Fibroblast of lung (primary cell): ENCODE measurements at regions not wholly inside any gene's neighbourhood (a gene's known extent, or its start where the extent isn't known, plus 50 kb on each side); places are given as distances from the start of the nearest gene placed in this dataset.

Source experiments
- DNase-seq, 2 donors: peaks; one replicate each; pipeline versions ENCODE4 v3.0.0 to v3.0.0-alpha.2; 2010; ENCODE audit warnings: low read depth in 2 of 2
- H2AFZ ChIP-seq: 2 replicates; pipeline ENCODE4 v1.5.1; 2012; ENCODE audit warnings: low read length, control low read depth, inconsistent platforms
- H3K27ac ChIP-seq: 2 replicates; pipeline ENCODE4 v1.5.1; 2011; ENCODE audit warnings: low read length, control low read depth; ENCODE audit not compliant: insufficient read depth
- H3K27me3 ChIP-seq: 2 replicates; pipeline ENCODE4 v1.5.1; 2011; ENCODE audit warnings: mild to moderate bottlenecking, low read length; ENCODE audit not compliant: control insufficient read depth, insufficient read depth
- H3K36me3 ChIP-seq: 2 replicates; pipeline ENCODE4 v1.5.1; 2011; ENCODE audit warnings: low read length; ENCODE audit not compliant: control insufficient read depth, insufficient read depth
- H3K4me1 ChIP-seq: 2 replicates; pipeline ENCODE4 v1.5.1; 2011; ENCODE audit warnings: low read length; ENCODE audit not compliant: control insufficient read depth, insufficient read depth; ENCODE audit errors: extremely low read depth
- H3K4me2 ChIP-seq: 2 replicates; pipeline ENCODE4 v1.5.1; 2011; ENCODE audit warnings: low read length, control low read depth; ENCODE audit not compliant: insufficient read depth; ENCODE audit errors: extremely low read depth
- H3K4me3 ChIP-seq, 4 experiments: fragments of 200-600 bp in 1 of 4; sonication (generic) in 1 of 4; replicated peaks in 1 of 4; 2 replicates each; pipeline ENCODE4 v1.5.1; 2011 to 2016; ENCODE audit warnings: low read length in 4 of 4, low read depth in 3 of 4, mild to moderate bottlenecking in 3 of 4, control low read depth in 2 of 4, inconsistent platforms in 1 of 4, mixed read lengths in 1 of 4; ENCODE audit not compliant: insufficient read depth in 1 of 4; ENCODE audit errors: control extremely low read depth in 1 of 4
- H3K79me2 ChIP-seq: 2 replicates; pipeline ENCODE4 v1.5.1; 2012; ENCODE audit warnings: mild to moderate bottlenecking, low read length, inconsistent platforms; ENCODE audit not compliant: control insufficient read depth, insufficient read depth
- H3K9ac ChIP-seq: 2 replicates; pipeline ENCODE4 v1.5.1; 2011; ENCODE audit warnings: mild to moderate bottlenecking, low read length, control low read depth; ENCODE audit not compliant: insufficient read depth
- H3K9me3 ChIP-seq: 2 replicates; pipeline ENCODE4 v1.5.1; 2012; ENCODE audit warnings: low read depth, low read length; ENCODE audit not compliant: control insufficient read depth, insufficient read depth
- H4K20me1 ChIP-seq: 2 replicates; pipeline ENCODE4 v1.5.1; 2011; ENCODE audit warnings: low read length; ENCODE audit not compliant: control insufficient read depth, insufficient read depth; ENCODE audit errors: extremely low read depth
- EZH2 ChIP-seq: IDR thresholded peaks from 2 replicates; pipeline ENCODE4 v1.5.1; 2012; ENCODE audit warnings: low read length, control low read depth, mild to moderate bottlenecking; ENCODE audit errors: missing control alignments
- TF ChIP-seq, protein P1 (sequence below), 2 donors: IDR thresholded peaks in 1 of 2; conservative IDR thresholded peaks in 1 of 2; 1 replicate in 1 of 2; 2 replicates in 1 of 2; pipeline ENCODE4 v1.5.1; 2011 to 2012; ENCODE audit warnings: low read length in 2 of 2, control low read depth in 1 of 2, inconsistent platforms in 1 of 2, low read depth in 1 of 2, mild to moderate bottlenecking in 1 of 2

DNA sequence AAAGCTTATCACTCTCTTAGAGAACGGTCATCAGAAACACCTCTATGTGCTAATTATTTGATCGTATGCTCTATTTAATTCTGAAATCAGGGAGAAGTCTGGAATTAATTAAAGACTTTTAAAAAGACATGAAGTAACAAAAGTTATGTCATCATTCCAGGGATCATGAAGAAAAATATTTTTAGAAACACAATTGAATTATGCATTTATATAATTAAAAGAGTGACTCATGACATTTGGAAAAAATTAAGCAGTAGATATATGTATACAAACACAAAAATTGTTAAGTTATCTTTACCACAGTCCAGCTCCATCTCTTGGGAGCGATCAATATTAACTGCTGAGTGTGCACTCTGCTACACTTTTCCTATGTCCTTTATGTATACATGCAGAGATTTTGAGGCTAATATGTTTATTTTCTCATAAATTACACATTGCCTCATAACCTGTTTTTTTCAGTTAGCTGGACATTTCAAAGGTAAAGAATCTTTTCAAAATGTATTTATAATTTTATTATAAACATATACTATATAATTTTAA, 717.7 kb downstream of the GBE1 start:
- no peaks in the 10 kb centered on the region for H3K36me3 ChIP-seq
- no peak for TF ChIP-seq EZH2
- TF ChIP-seq, protein P1, sequence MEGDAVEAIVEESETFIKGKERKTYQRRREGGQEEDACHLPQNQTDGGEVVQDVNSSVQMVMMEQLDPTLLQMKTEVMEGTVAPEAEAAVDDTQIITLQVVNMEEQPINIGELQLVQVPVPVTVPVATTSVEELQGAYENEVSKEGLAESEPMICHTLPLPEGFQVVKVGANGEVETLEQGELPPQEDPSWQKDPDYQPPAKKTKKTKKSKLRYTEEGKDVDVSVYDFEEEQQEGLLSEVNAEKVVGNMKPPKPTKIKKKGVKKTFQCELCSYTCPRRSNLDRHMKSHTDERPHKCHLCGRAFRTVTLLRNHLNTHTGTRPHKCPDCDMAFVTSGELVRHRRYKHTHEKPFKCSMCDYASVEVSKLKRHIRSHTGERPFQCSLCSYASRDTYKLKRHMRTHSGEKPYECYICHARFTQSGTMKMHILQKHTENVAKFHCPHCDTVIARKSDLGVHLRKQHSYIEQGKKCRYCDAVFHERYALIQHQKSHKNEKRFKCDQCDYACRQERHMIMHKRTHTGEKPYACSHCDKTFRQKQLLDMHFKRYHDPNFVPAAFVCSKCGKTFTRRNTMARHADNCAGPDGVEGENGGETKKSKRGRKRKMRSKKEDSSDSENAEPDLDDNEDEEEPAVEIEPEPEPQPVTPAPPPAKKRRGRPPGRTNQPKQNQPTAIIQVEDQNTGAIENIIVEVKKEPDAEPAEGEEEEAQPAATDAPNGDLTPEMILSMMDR (conservative IDR thresholded peaks at IDR 0.05 in 1 of 2, IDR thresholded peaks at IDR 0.05 in 1 of 2; ENCODE audit: low read depth in 1 of 2, low read length in 2 of 2) = no peak
- DNase-seq = no peak

DNA sequence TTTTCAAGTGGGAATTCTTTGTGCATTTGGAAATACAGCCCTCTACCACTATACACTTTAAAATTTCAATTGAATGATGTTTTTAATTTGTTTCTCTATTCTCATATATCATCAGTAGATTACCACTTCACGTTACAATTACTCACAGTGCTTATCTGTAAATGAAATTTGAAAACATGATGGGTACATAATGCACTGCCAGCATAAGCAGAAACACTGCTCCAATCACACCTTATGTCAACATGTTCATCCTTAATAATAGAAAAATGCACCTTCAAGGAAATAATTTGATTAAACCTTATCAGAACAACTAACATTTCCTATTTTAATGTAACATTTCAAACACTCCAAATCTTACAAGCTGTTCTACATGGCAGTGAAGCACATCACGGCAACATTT, 718.4 kb downstream of the GBE1 start:
- no peak overlapping the region for H3K4me2 ChIP-seq
- no peak overlapping the region for H2AFZ ChIP-seq
- no peaks in the 10 kb centered on the region for H3K9me3 ChIP-seq
- no peak overlapping the region for H3K27ac ChIP-seq
- no peak overlapping the region for H3K4me3 ChIP-seq
- no peaks in the 10 kb centered on the region for H3K4me1 ChIP-seq
- no peak overlapping the region for H3K9ac ChIP-seq
- DNase-seq = no peak
- H3K79me2 ChIP-seq = no peaks in the 10 kb centered on the region
- H4K20me1 ChIP-seq = no peaks in the 10 kb centered on the region
- no peaks in the 10 kb centered on the region for H3K36me3 ChIP-seq
- no peaks in the 10 kb centered on the region for H3K27me3 ChIP-seq
- TF ChIP-seq EZH2 = no peak
- TF ChIP-seq, protein P1 (conservative IDR thresholded peaks at IDR 0.05 in 1 of 2, IDR thresholded peaks at IDR 0.05 in 1 of 2; ENCODE audit: low read depth in 1 of 2, low read length in 2 of 2) = no peak

More for the DNA sequence above, 717.7 kb downstream of the GBE1 start:
- no peaks in the 10 kb centered on the region for H3K4me1 ChIP-seq
- H3K27me3 ChIP-seq = no peaks in the 10 kb centered on the region
- no peak overlapping the region for H3K27ac ChIP-seq
- no peaks in the 10 kb centered on the region for H3K79me2 ChIP-seq
- no peak overlapping the region for H3K4me2 ChIP-seq
- H3K9me3 ChIP-seq = no peaks in the 10 kb centered on the region
- no peak overlapping the region for H2AFZ ChIP-seq
- no peaks in the 10 kb centered on the region for H4K20me1 ChIP-seq
- H3K9ac ChIP-seq = no peak overlapping the region
- no peak overlapping the region for H3K4me3 ChIP-seq

DNA sequence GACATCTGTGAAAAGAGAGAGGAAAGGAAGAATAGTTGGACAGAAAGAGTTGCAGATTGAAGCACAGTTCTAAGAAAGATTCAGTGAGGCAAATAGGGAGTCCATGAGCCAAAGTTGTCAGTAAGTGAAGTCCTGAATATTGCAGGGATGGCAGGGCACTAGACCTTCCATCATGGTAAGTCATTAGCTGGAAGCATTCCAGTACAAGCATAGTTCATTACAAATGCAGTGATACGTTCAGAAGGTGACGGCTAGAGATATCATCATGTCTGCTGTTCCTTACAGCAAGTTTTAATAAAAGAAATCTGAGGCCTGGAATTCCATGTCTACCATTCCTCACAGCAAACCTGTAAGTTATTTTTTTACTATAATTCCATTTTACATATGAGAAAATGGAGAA, 720.1 kb downstream of the GBE1 start:
- peak in 1 of 2 donors; percentile 35 for DNase-seq

More for the DNA sequence above, 720.1 kb downstream of the GBE1 start:
- no peak overlapping the region for H3K27ac ChIP-seq
- TF ChIP-seq, protein P1 (conservative IDR thresholded peaks at IDR 0.05 in 1 of 2, IDR thresholded peaks at IDR 0.05 in 1 of 2; ENCODE audit: low read depth in 1 of 2, low read length in 2 of 2) = no peak
- no peak for TF ChIP-seq EZH2
- no peaks in the 10 kb centered on the region for H3K79me2 ChIP-seq
- no peak overlapping the region for H3K4me2 ChIP-seq
- H3K36me3 ChIP-seq = no peaks in the 10 kb centered on the region
- H3K27me3 ChIP-seq = no peaks in the 10 kb centered on the region
- H3K9ac ChIP-seq = no peak overlapping the region
- no peaks in the 10 kb centered on the region for H4K20me1 ChIP-seq
- no peaks in the 10 kb centered on the region for H3K9me3 ChIP-seq
- H3K4me3 ChIP-seq = no peak overlapping the region
- H2AFZ ChIP-seq = no peak overlapping the region
- no peaks in the 10 kb centered on the region for H3K4me1 ChIP-seq
